Sciatic nerve (tissue), 2 donors: ENCODE measurements at regions not wholly inside any gene's neighbourhood (a gene's known extent, or its start where the extent isn't known, plus 50 kb on each side); places are given as distances from the start of the nearest gene placed in this dataset.
"Not testable (repeated sequence)": the region's sequence is repeated elsewhere in the genome, so short reads cannot be mapped to it uniquely, and the experiment has no call there.

Experiments used
- ATAC-seq: fragments of 200-7000 bp; cut with Tn5 transposase; one replicate; pipeline ENCODE4 v1.9.1; 2020; ENCODE audit warnings: mild to moderate bottlenecking, moderate library complexity
- DNase-seq: peaks from one replicate; pipeline ENCODE4 v3.0.0-alpha.2; 2020; ENCODE audit warnings: low spot score
- intact Hi-C: fragments of 100-400 bp; cut with DNase I; formaldehyde crosslinking; loops from one replicate; pipeline ENCODE4 v1.14.2; 2022
- donor health status: DM: no; HTN: no; CAD: no.
- donor health status: DM: no; HTN: no; CAD: no.

GRCh38 chr3:194034346-194035336 is 101.3 kb upstream of the HES1 start:
- intact Hi-C loops, result no loop called here
- no peak for ATAC-seq
- DNase-seq, result no peak

GRCh38 chr3:194035406-194036138 is 100.4 kb upstream of the HES1 start:
- ATAC-seq (no peak), DNase-seq (no peak)
- intact Hi-C loops, result no loop called here

GRCh38 chr3:194036842-194037241 is 99.1 kb upstream of the HES1 start:
- no peak for DNase-seq
- ATAC-seq, result no peak
- intact Hi-C loops, result no loop called here

- intact Hi-C loops, DNase-seq, ATAC-seq: not testable (repeated sequence)
Observed at GRCh38 chr3:194038346-194038745, 97.6 kb upstream of the HES1 start.

GRCh38 chr3:194038960-194039359 is 97.0 kb upstream of the HES1 start:
- DNase-seq (no peak), ATAC-seq (no peak)
- intact Hi-C loops, result no loop called here

GRCh38 chr3:194040516-194041273 is 95.3 kb upstream of the HES1 start:
- DNase-seq (no peak), ATAC-seq (no peak)
- intact Hi-C loops, result no loop called here

- intact Hi-C loops, result no loop called here
Observed at GRCh38 chr3:194042927-194043326, 93.0 kb upstream of the HES1 start.

GRCh38 chr3:194043516-194043915 is 92.4 kb upstream of the HES1 start:
- intact Hi-C loops, result no loop called here
- DNase-seq (no peak), ATAC-seq (no peak)

More at GRCh38 chr3:194042927-194043326, 93.0 kb upstream of the HES1 start:
- ATAC-seq (no peak), DNase-seq (no peak)

GRCh38 chr3:194045289-194045688 is 90.7 kb upstream of the HES1 start:
- DNase-seq (no peak), ATAC-seq (no peak)
- intact Hi-C loops, result no loop called here

- DNase-seq (no peak), ATAC-seq (no peak)
- intact Hi-C loops, result no loop called here
Observed at GRCh38 chr3:194045919-194046318, 90.0 kb upstream of the HES1 start.

- no peak for DNase-seq
- intact Hi-C loops, result no loop called here
- ATAC-seq, result peak; percentile 29
Observed at GRCh38 chr3:194046531-194046930, 89.4 kb upstream of the HES1 start.

GRCh38 chr3:194046995-194047645 is 88.8 kb upstream of the HES1 start:
- intact Hi-C loops, result no loop called here
- no peak for DNase-seq
- peak; percentile 81 for ATAC-seq

- no peak for DNase-seq
- no peak for ATAC-seq
- intact Hi-C loops, result no loop called here
Observed at GRCh38 chr3:194049394-194049793, 86.6 kb upstream of the HES1 start.

GRCh38 chr3:194050782-194051320 is 85.1 kb upstream of the HES1 start:
- intact Hi-C loops, result no loop called here
- DNase-seq (no peak), ATAC-seq (no peak)

GRCh38 chr3:194051366-194052149 is 84.4 kb upstream of the HES1 start:
- intact Hi-C loops, result no loop called here
- DNase-seq, result no peak
- no peak for ATAC-seq

- intact Hi-C loops, result no loop called here
- no peak for DNase-seq
- ATAC-seq, result no peak
Observed at GRCh38 chr3:194053136-194053535, 82.8 kb upstream of the HES1 start.

- intact Hi-C loops, result no loop called here
- ATAC-seq, result no peak
- DNase-seq, result no peak
Observed at GRCh38 chr3:194054016-194054415, 81.9 kb upstream of the HES1 start.

- no peak for ATAC-seq
- DNase-seq, result no peak
- intact Hi-C loops, result no loop called here
Observed at GRCh38 chr3:194054540-194054939, 81.4 kb upstream of the HES1 start.
